A673 (cell line): ENCODE measurements at regions not wholly inside any gene's neighbourhood (a gene's known extent, or its start where the extent isn't known, plus 50 kb on each side); places are given as distances from the start of the nearest gene placed in this dataset.
"Not testable (repeated sequence)": the region's sequence is repeated elsewhere in the genome, so short reads cannot be mapped to it uniquely, and the experiment has no call there.

Experiments used
- BruUV-seq: library from RNA; stranded (reverse); fragments of 400-500 nt; replicated peaks from 2 replicates; lab custom pipeline; 2021; lab: Mats Ljungman, UMichigan
- CTCF ChIA-PET: fragments of 300-600 bp; sonication (Branson Sonifier 250); formaldehyde crosslinking; loops from one replicate; lab custom pipeline; 2022; ENCODE audit warnings: antibody characterized with exemption; lab: Charles Lee
- POLR2A ChIA-PET: fragments of 300-600 bp; sonication (Branson Sonifier 250); formaldehyde crosslinking; loops from one replicate; lab custom pipeline; 2022; ENCODE audit warnings: antibody characterized with exemption; ENCODE audit not compliant: low non-redundant PET; lab: Charles Lee
- DNase-seq: peaks from one replicate; pipeline ENCODE4 v3.0.0-alpha.2; 2015; ENCODE audit warnings: low spot score
- H3K27ac ChIP-seq: fragments of 200-600 bp; sonication (generic); 2 replicates; pipeline ENCODE4 v1.5.1; 2016; ENCODE audit warnings: mixed run types, low read depth, mild to moderate bottlenecking, mixed read lengths, antibody characterized with exemption, low read length; ENCODE audit not compliant: poor library complexity, severe bottlenecking
- H3K27me3 ChIP-seq: fragments of 200-600 bp; sonication (generic); replicated peaks from 2 replicates; pipeline ENCODE4 v1.6.1; 2017; ENCODE audit warnings: mixed run types, low read depth, mild to moderate bottlenecking, mixed read lengths, antibody characterized with exemption, low read length; ENCODE audit not compliant: insufficient read depth, poor library complexity
- H3K36me3 ChIP-seq: fragments of 200-600 bp; sonication (generic); 2 replicates; pipeline ENCODE4 v1.6.1; 2016; ENCODE audit warnings: mixed run types, mild to moderate bottlenecking, mixed read lengths, antibody characterized with exemption, low read length; ENCODE audit not compliant: insufficient read depth, poor library complexity, severe bottlenecking
- H3K4me1 ChIP-seq: fragments of 200-600 bp; sonication (generic); 2 replicates; pipeline ENCODE4 v1.6.1; 2017; ENCODE audit warnings: mixed run types, mild to moderate bottlenecking, mixed read lengths, antibody characterized with exemption, low read length; ENCODE audit not compliant: insufficient read depth, poor library complexity, severe bottlenecking
- H3K4me3 ChIP-seq: fragments of 200-600 bp; sonication (generic); 2 replicates; pipeline ENCODE4 v1.5.1; 2016; ENCODE audit warnings: low read depth, mixed run types, mild to moderate bottlenecking, mixed read lengths, low read length; ENCODE audit not compliant: poor library complexity, severe bottlenecking
- H3K9me3 ChIP-seq: fragments of 200-600 bp; sonication (generic); 2 replicates; pipeline ENCODE4 v1.6.1; 2016; ENCODE audit warnings: mixed run types, low read depth, mild to moderate bottlenecking, mixed read lengths, antibody characterized with exemption, low read length; ENCODE audit not compliant: poor library complexity, severe bottlenecking
- CTCF ChIP-seq: fragments of 300-800, 200-600 bp; sonication (generic); conservative IDR thresholded peaks from 2 replicates; pipeline ENCODE4 v1.5.1; 2017; ENCODE audit warnings: low read depth, mild to moderate bottlenecking, antibody characterized with exemption, low read length, moderate library complexity, mixed read lengths
- EZH2 ChIP-seq: fragments of 200-600 bp; sonication (generic); IDR thresholded peaks from 2 replicates; pipeline ENCODE4 v1.6.1; 2017; ENCODE audit warnings: borderline replicate concordance, low read depth, mild to moderate bottlenecking, mixed read lengths, antibody characterized with exemption, low read length; ENCODE audit not compliant: poor library complexity, severe bottlenecking
- intact Hi-C: fragments of 100-400 bp; cut with micrococcal nuclease; formaldehyde crosslinking; loops from one replicate; pipeline ENCODE4 v1.10.0; 2022; ENCODE audit not compliant: unreplicated experiment

GRCh38 chr12:46904406-46905238 lies 78.8 kb upstream of the SLC38A4 start:
- ChIA-PET POLR2A (no interaction called here), CTCF (no interaction called here)
- Histone ChIP-seq H3K4me1 (no peaks in the 10 kb centered on the region), H3K9me3 (no peaks in the 10 kb centered on the region), H3K27me3 (no peaks in the 10 kb centered on the region), H3K4me3 (no peak overlapping the region), H3K36me3 (no peaks in the 10 kb centered on the region), H3K27ac (no peak overlapping the region)
- intact Hi-C loops: no loop called here
- no TSS peak for BruUV-seq
- no peak for TF ChIP-seq CTCF
- TF ChIP-seq EZH2: no peak
- no peak for DNase-seq

GRCh38 chr12:46905239-46905627 lies 79.4 kb upstream of the SLC38A4 start:
- DNase-seq, H3K27me3 ChIP-seq, H3K36me3 ChIP-seq, intact Hi-C loops, H3K4me3 ChIP-seq, H3K27ac ChIP-seq, BruUV-seq, H3K4me1 ChIP-seq, H3K9me3 ChIP-seq, CTCF ChIA-PET, POLR2A ChIA-PET: not testable (repeated sequence)

- no peak for DNase-seq
- intact Hi-C loops: no loop called here
- Histone ChIP-seq H3K4me3 (no peak overlapping the region), H3K27me3 (no peaks in the 10 kb centered on the region), H3K27ac (no peak overlapping the region), H3K36me3 (no peaks in the 10 kb centered on the region), H3K4me1 (no peaks in the 10 kb centered on the region), H3K9me3 (peaks cover 5% of the 10 kb centered on the region)
- ChIA-PET POLR2A (no interaction called here), CTCF (no interaction called here)
- BruUV-seq: no TSS peak
- TF ChIP-seq CTCF (no peak), EZH2 (no peak)
Observed at GRCh38 chr12:46907791-46908190, 82.0 kb upstream of the SLC38A4 start.
